Stimulated activated CD8-positive, alpha-beta memory T cell treated with anti-CD3 and anti-CD28 coated beads, Interleukin-7, amount 100 ng/mL, for 48 hours (primary cell): ENCODE measurements at regions not wholly inside any gene's neighbourhood (a gene's known extent, or its start where the extent isn't known, plus 50 kb on each side); places are given as distances from the start of the nearest gene placed in this dataset.
"Not testable (repeated sequence)": the region's sequence is repeated elsewhere in the genome, so short reads cannot be mapped to it uniquely, and the experiment has no call there.

Experiments used
- DNase-seq, 2 donors: peaks; one replicate each; pipeline ENCODE4 v3.0.0-alpha.2; 2020; ENCODE audit warnings: low read depth in 1 of 2; ENCODE audit errors: extremely low read depth in 1 of 2

- DNase-seq: no peak
These were observed 93.0 kb upstream of the GLI2 start for GRCh38 chr2:120642646-120643045.

DNA sequence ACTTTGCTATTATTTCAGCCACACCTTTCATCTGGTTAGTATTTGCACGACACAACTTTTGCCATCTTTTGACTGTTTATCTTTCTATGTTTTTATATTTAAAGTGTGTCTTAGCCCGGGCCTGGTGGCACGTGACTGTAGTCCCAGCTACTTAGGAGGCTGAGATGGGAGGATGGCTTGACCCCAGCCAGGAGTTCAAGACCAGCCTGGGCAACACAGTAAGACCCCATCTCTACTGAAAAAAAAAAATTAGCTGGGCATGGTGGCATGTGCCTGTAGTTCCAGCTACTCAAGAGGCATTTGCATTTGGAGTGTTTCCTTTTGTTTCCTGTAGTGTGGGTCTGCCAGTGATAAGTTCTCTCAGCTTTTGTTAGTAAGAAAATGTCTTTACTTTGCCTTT lies 88.7 kb upstream of the GLI2 start:
- DNase-seq: no peak

GRCh38 chr2:120647487-120647886 lies 88.2 kb upstream of the GLI2 start:
- DNase-seq: no peak

- not testable (repeated sequence) for DNase-seq
These were observed 86.3 kb upstream of the GLI2 start for GRCh38 chr2:120649381-120649780.

DNA sequence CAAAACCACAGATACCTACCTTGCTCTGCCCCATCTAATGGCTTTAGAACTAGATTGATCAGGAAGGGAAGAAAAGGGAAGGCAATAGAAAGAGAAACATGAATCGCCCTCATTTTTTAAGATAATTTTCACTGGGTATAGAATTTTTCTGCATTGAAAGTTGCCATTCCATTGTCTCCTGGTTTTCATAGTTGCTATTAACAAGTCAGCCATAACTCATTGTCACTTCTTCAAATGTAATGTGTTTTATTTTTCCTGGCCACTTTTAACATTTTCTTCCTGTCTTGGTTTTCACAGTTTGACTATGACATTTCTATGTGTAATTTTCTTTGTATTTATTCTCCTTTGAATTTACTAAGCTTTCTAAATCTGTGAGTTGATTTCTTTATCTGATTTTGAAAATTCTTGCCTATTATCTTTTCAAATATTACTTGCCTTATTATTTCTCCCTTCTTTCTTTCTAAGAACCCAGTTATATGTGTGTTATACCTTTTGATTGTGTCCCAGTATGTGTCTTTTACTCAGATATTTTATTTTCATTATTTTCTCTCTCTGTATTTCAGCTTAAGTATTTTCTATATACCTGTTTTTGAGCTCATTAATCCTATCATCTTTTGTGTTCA lies 85.5 kb upstream of the GLI2 start:
- no peak for DNase-seq

GRCh38 chr2:120651818-120652217 lies 83.8 kb upstream of the GLI2 start:
- DNase-seq: no peak

DNA sequence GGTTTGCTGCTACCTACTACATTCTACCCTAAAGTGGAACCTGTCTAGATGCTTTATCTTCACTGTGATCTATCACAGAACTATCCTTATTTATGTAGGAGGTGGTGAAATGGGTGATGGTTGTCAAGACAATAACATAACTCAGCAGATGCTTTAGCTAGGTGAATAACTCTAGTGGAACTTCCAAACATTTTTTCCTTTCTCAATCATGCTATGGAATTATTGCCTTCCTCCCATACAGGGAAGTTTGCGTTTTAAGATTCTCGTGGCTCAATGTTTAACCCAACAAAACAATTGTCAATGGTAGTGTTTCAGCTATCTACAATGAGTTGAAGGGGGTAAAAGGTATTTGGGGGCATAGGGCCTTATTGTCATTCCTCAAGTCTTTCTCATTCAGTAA lies 82.6 kb upstream of the GLI2 start:
- DNase-seq: no peak

DNA sequence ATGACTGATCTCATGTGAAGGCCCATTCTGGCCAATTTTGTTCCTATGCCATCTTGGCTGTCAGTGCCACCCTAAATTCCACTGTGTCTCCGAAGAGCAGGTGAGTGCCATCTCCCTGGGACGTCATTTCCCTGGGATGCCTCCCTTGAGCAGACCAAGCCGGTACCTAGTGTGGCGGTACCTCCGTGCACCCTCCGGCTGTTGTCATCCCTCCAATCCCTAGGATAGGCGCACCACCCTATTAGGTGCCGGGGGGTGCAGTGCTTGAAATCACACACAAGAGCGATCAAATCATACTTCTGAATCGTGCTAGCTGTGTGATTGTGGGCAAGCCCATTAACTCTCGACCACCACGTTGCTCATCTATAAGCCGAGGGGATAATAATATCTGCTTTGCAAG lies 81.8 kb upstream of the GLI2 start:
- no peak for DNase-seq

- DNase-seq: no peak
These were observed 81.1 kb upstream of the GLI2 start for GRCh38 chr2:120654381-120655134.

DNA sequence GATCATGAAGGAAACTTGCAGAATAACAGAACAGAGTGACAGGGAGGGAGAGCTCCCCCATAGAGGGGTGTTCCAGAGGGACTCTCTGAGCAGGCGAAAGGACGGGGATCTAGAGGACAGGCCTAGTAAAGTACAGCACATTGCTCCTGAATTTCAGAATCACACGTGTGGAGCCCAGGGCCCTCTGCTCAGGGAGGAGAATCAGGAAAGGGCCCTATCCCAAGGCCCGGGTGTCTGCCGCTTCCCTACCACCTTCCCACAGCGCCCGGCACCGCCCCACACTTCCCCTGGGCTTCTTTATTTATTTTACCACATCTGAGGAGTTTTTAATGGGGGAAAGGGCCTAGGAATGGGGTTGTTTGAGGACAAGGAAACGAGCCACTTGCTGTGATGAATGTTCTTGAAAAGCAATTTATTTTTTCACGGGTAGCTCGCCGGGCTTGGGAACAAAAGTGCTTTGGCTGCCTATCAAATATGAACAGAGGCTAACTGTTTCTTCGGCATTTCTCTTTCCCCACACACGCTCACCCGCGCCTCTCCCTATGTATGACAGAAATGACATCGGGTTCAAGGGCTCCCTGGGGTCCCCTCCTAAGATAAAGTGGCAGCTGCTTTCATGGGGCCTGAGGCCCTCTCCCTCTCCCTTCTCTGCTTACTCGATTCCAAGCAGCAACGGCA lies 79.3 kb upstream of the GLI2 start:
- DNase-seq: no peak

DNA sequence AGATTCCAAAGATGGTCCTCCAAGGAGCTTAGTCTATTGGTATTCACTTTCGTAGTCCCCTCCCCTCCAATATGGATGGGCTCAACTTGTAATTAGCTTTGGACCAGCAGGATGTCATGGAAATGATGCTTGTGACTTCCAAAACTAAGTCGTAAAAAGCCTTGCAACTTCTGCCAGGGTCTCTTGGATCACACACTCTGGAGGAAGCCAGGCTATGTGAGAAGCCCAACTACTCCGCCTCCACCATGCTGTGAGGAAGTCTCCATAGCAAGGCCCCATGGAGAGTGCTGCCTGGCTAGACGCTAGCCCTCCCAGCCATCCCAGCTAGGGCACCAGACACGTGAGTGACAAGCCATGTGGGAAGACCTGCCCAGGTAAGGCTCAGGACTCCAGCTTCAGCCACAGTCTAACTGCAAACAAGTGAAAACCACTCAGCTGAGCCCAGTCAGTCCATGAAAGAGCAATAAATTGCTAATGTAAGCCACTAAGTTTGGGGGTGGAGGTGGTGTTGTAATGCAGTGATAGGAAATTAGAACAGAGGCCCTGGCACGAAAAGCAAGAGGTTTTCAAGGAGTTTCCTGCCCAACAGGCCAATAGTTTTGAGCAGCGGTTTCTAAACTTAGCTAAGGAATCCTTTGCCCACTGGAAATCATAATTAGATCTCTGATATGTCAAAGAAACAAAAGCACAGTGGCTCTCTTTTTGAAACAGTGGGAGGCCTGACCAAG lies 77.5 kb upstream of the GLI2 start:
- DNase-seq: no peak

- DNase-seq: no peak
These were observed 76.9 kb upstream of the GLI2 start for GRCh38 chr2:120658770-120659158.

GRCh38 chr2:120659275-120659977 lies 76.2 kb upstream of the GLI2 start:
- DNase-seq: no peak

GRCh38 chr2:120660056-120660694 lies 75.5 kb upstream of the GLI2 start:
- DNase-seq: no peak

- DNase-seq: no peak
These were observed 74.8 kb upstream of the GLI2 start for GRCh38 chr2:120660771-120661459.

DNA sequence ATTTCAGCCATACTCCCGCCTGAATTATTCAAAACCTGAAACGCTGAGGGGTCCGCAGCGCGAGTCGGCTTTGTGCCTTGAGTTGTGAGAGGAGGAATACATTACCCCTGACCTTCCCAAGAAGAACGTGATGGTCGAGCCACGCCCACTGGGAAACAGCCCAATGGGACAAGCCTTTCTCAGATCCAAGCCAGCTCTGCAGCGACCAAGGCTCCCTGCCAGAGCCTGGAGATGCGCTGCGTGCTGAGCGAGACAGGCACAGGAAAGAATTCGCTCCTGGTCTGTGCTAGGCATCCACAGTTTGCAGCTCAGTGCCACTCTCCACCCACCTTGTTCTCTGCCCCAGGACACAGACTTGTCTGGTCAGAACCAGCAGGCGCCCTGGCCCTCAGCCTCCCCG lies 74.1 kb upstream of the GLI2 start:
- no peak for DNase-seq

GRCh38 chr2:120662046-120662445 lies 73.6 kb upstream of the GLI2 start:
- no peak for DNase-seq

- no peak for DNase-seq
These were observed 72.9 kb upstream of the GLI2 start for GRCh38 chr2:120662746-120663145.

- DNase-seq: no peak
These were observed 69.2 kb upstream of the GLI2 start for GRCh38 chr2:120666433-120666832.

- no peak for DNase-seq
These were observed 67.7 kb upstream of the GLI2 start for GRCh38 chr2:120667981-120668380.
